H1 (cell line): ENCODE measurements at regions not wholly inside any gene's neighbourhood (a gene's known extent, or its start where the extent isn't known, plus 50 kb on each side); places are given as distances from the start of the nearest gene placed in this dataset.

Experiments
- SP4 ChIP-seq: IDR thresholded peaks from 2 replicates; pipeline ENCODE4 v1.6.1; 2012; ENCODE audit warnings: low read length, inconsistent platforms
- TEAD4 ChIP-seq: IDR thresholded peaks from 2 replicates; pipeline ENCODE4 v1.6.1; 2012; ENCODE audit warnings: low read depth, low read length, inconsistent platforms, mixed read lengths
- USF2 ChIP-seq: IDR thresholded peaks from 2 replicates; pipeline ENCODE4 v1.6.1; 2011; ENCODE audit warnings: low read length, improper control_type of control experiment
- YY1 ChIP-seq: IDR thresholded peaks from 2 replicates; pipeline ENCODE4 v1.6.1; 2011; ENCODE audit warnings: low read depth, mild to moderate bottlenecking, low read length
- TF ChIP-seq, protein P1 (sequence below): fragments of 300-600 bp; sonication (generic); IDR thresholded peaks from 2 replicates; pipeline ENCODE4 v1.7.1; 2012; ENCODE audit warnings: low read length, moderate library complexity, mild to moderate bottlenecking, inconsistent platforms; ENCODE audit not compliant: insufficient replicate concordance
- TF ChIP-seq, protein P2 (sequence below): IDR thresholded peaks from 2 replicates; pipeline ENCODE4 v1.6.1; 2012; ENCODE audit warnings: low read length, inconsistent platforms

DNA sequence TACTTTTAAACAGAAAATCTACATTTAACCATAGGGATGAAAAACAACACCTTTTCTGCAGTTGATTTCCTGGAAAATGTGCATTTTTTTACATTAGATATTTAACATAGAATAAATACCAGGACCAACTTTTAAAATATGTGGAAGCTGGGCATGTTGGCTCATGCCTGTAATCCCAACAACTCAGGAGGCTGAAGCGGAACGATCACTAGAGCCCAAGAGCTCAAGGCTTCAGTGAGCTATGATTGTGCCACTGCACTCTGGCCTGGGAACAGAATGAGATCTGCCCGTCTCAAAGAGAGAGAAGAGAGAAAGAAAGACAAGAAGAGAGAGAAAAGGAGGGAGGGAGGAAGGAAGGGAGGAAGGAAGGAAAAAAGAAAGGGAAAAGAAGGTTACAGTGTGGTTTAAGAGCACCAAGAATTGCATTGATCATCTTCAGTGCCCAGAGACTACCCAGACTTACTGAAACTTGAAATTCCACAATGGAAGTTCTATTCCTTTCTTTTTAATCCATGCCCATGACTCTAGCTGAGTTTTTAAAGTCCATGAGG is 189.4 kb upstream of the ARID1B start (continued):
- TF ChIP-seq, protein P1, sequence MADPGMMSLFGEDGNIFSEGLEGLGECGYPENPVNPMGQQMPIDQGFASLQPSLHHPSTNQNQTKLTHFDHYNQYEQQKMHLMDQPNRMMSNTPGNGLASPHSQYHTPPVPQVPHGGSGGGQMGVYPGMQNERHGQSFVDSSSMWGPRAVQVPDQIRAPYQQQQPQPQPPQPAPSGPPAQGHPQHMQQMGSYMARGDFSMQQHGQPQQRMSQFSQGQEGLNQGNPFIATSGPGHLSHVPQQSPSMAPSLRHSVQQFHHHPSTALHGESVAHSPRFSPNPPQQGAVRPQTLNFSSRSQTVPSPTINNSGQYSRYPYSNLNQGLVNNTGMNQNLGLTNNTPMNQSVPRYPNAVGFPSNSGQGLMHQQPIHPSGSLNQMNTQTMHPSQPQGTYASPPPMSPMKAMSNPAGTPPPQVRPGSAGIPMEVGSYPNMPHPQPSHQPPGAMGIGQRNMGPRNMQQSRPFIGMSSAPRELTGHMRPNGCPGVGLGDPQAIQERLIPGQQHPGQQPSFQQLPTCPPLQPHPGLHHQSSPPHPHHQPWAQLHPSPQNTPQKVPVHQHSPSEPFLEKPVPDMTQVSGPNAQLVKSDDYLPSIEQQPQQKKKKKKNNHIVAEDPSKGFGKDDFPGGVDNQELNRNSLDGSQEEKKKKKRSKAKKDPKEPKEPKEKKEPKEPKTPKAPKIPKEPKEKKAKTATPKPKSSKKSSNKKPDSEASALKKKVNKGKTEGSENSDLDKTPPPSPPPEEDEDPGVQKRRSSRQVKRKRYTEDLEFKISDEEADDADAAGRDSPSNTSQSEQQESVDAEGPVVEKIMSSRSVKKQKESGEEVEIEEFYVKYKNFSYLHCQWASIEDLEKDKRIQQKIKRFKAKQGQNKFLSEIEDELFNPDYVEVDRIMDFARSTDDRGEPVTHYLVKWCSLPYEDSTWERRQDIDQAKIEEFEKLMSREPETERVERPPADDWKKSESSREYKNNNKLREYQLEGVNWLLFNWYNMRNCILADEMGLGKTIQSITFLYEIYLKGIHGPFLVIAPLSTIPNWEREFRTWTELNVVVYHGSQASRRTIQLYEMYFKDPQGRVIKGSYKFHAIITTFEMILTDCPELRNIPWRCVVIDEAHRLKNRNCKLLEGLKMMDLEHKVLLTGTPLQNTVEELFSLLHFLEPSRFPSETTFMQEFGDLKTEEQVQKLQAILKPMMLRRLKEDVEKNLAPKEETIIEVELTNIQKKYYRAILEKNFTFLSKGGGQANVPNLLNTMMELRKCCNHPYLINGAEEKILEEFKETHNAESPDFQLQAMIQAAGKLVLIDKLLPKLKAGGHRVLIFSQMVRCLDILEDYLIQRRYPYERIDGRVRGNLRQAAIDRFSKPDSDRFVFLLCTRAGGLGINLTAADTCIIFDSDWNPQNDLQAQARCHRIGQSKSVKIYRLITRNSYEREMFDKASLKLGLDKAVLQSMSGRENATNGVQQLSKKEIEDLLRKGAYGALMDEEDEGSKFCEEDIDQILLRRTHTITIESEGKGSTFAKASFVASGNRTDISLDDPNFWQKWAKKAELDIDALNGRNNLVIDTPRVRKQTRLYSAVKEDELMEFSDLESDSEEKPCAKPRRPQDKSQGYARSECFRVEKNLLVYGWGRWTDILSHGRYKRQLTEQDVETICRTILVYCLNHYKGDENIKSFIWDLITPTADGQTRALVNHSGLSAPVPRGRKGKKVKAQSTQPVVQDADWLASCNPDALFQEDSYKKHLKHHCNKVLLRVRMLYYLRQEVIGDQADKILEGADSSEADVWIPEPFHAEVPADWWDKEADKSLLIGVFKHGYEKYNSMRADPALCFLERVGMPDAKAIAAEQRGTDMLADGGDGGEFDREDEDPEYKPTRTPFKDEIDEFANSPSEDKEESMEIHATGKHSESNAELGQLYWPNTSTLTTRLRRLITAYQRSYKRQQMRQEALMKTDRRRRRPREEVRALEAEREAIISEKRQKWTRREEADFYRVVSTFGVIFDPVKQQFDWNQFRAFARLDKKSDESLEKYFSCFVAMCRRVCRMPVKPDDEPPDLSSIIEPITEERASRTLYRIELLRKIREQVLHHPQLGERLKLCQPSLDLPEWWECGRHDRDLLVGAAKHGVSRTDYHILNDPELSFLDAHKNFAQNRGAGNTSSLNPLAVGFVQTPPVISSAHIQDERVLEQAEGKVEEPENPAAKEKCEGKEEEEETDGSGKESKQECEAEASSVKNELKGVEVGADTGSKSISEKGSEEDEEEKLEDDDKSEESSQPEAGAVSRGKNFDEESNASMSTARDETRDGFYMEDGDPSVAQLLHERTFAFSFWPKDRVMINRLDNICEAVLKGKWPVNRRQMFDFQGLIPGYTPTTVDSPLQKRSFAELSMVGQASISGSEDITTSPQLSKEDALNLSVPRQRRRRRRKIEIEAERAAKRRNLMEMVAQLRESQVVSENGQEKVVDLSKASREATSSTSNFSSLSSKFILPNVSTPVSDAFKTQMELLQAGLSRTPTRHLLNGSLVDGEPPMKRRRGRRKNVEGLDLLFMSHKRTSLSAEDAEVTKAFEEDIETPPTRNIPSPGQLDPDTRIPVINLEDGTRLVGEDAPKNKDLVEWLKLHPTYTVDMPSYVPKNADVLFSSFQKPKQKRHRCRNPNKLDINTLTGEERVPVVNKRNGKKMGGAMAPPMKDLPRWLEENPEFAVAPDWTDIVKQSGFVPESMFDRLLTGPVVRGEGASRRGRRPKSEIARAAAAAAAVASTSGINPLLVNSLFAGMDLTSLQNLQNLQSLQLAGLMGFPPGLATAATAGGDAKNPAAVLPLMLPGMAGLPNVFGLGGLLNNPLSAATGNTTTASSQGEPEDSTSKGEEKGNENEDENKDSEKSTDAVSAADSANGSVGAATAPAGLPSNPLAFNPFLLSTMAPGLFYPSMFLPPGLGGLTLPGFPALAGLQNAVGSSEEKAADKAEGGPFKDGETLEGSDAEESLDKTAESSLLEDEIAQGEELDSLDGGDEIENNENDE = no peak
- no peak for TF ChIP-seq YY1
- TF ChIP-seq, protein P2, sequence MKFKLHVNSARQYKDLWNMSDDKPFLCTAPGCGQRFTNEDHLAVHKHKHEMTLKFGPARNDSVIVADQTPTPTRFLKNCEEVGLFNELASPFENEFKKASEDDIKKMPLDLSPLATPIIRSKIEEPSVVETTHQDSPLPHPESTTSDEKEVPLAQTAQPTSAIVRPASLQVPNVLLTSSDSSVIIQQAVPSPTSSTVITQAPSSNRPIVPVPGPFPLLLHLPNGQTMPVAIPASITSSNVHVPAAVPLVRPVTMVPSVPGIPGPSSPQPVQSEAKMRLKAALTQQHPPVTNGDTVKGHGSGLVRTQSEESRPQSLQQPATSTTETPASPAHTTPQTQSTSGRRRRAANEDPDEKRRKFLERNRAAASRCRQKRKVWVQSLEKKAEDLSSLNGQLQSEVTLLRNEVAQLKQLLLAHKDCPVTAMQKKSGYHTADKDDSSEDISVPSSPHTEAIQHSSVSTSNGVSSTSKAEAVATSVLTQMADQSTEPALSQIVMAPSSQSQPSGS = no peak
- TF ChIP-seq TEAD4 = no peak
- TF ChIP-seq USF2 = no peak
- no peak for TF ChIP-seq SP4
